HUES6 (cell line): ENCODE measurements at regions not wholly inside any gene's neighbourhood (a gene's known extent, or its start where the extent isn't known, plus 50 kb on each side); places are given as distances from the start of the nearest gene placed in this dataset.

Experiments
- H3K27ac ChIP-seq: 2 replicates; pipeline ENCODE4 v1.7.0; 2013; ENCODE audit warnings: low read depth, mild to moderate bottlenecking, low read length, inconsistent platforms
- H3K27me3 ChIP-seq: 2 replicates; pipeline ENCODE4 v1.6.1; 2013; ENCODE audit warnings: low read length; ENCODE audit not compliant: control insufficient read depth, insufficient read depth
- H3K36me3 ChIP-seq: 2 replicates; pipeline ENCODE4 v1.6.1; 2013; ENCODE audit warnings: low read length; ENCODE audit not compliant: control insufficient read depth, insufficient read depth
- H3K4me1 ChIP-seq: 2 replicates; pipeline ENCODE4 v1.6.1; 2013; ENCODE audit warnings: low read length; ENCODE audit not compliant: control insufficient read depth, insufficient read depth
- H3K4me3 ChIP-seq: 2 replicates; pipeline ENCODE4 v1.5.1; 2013; ENCODE audit warnings: low read depth, low read length
- H3K9ac ChIP-seq: one replicate; pipeline ENCODE4 v1.6.1; 2013; ENCODE audit warnings: mild to moderate bottlenecking, low read length
- H3K9me3 ChIP-seq: 2 replicates; pipeline ENCODE4 v1.6.1; 2013; ENCODE audit warnings: low read depth, low read length; ENCODE audit not compliant: control insufficient read depth, insufficient read depth

DNA sequence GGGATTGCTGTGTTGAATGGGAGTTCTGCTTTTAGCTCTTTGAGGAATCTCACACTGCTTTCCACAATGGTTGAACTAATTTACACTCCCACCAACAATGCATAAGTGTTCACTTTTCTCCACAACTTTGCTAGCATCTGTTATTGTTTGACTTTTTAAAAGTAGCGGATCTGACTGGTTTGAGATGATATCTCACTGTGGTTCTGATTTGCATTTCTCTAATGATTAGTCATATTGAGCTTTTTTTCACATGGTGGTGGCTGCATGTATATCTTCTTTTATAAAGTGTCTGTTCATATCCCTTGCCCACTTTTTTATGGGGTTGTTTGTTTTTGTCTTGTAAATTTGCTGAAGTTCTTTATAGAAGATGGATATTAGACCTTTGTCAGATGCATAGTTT lies 588.3 kb upstream of the ADGRB3 start:
- Histone ChIP-seq H3K27me3 (no peaks in the 10 kb centered on the region), H3K27ac (no peak overlapping the region), H3K9me3 (peaks cover 4% of the 10 kb centered on the region; the same call in 1 of the 2 replicates), H3K4me1 (peaks cover 14% of the 10 kb centered on the region), H3K4me3 (no peak overlapping the region), H3K9ac (no peak overlapping the region), H3K36me3 (no peaks in the 10 kb centered on the region)

DNA sequence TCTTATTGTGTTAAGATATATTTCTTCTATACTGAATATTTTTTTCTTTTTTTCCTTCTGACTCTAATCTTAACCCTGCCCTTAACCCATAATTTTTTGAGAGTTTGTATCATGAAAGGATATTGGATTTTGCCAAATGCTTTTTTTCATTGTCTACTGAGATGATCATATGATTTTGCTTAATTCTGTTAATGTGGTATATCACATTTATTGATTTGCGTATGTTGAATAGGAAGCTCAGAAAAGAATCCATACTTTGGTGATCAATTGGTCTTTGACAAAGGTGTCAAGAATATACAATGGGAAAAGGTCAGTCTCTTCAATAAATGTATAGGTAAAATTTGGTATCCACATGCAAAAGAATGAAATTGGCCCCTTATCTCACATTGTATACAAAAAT lies 588.8 kb upstream of the ADGRB3 start:
- Histone ChIP-seq H3K27me3 (no peaks in the 10 kb centered on the region), H3K9me3 (peaks cover 4% of the 10 kb centered on the region; the same call in 1 of the 2 replicates), H3K36me3 (no peaks in the 10 kb centered on the region)

DNA sequence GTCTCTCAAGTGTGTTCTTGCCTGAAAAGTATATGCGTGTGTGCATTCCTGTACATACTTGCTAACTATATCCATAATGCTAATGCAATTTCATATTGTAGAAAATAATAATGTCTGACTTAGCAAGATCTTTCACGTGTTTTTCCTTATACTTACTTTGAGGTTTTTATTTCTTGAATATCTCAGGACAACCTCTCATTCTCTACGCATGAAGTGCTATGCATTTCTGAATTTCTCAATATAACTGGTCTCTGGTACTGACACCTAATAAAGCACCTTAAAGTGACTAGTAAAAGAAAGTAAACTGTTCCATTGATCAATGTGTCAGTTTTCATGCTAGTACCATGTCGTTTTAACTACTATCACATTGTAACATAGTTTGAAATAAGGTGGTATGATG lies 589.9 kb upstream of the ADGRB3 start:
- Histone ChIP-seq H3K27me3 (no peaks in the 10 kb centered on the region), H3K9me3 (peaks cover 4% of the 10 kb centered on the region; the same call in 1 of the 2 replicates), H3K4me3 (no peak overlapping the region)

More for the DNA sequence above, 588.8 kb upstream of the ADGRB3 start:
- Histone ChIP-seq H3K27ac (no peak overlapping the region), H3K4me3 (no peak overlapping the region), H3K9ac (no peak overlapping the region), H3K4me1 (peaks cover 19% of the 10 kb centered on the region)

DNA sequence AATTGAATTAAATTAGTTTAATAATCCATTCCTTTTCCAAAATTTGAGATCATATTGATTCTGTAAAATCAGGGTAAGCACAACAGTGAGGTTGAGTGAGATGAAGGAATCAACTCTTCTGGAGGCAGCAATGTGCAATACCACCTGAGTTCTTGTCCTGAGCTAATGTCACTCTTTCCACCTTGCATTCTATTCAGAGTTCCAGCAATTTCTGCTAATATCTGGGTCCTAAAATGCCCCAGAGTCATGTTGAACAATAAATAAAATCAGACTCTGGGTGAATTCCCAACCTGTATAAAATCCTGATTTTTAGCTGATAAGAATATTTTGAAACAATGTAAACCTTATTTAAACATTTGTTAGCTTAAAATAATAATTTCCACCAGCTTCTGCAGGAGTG lies 590.8 kb upstream of the ADGRB3 start:
- H3K9me3 ChIP-seq: peaks cover 4% of the 10 kb centered on the region; the same call in 1 of the 2 replicates
- H3K9ac ChIP-seq: no peak overlapping the region
- H3K27me3 ChIP-seq: no peaks in the 10 kb centered on the region
- no peaks in the 10 kb centered on the region for H3K36me3 ChIP-seq
- peaks cover 39% of the 10 kb centered on the region for H3K4me1 ChIP-seq
- no peak overlapping the region for H3K27ac ChIP-seq
- H3K4me3 ChIP-seq: no peak overlapping the region

More for the DNA sequence above, 589.9 kb upstream of the ADGRB3 start:
- H3K9ac ChIP-seq: no peak overlapping the region
- no peaks in the 10 kb centered on the region for H3K36me3 ChIP-seq
- no peak overlapping the region for H3K27ac ChIP-seq
- H3K4me1 ChIP-seq: peaks cover 30% of the 10 kb centered on the region

DNA sequence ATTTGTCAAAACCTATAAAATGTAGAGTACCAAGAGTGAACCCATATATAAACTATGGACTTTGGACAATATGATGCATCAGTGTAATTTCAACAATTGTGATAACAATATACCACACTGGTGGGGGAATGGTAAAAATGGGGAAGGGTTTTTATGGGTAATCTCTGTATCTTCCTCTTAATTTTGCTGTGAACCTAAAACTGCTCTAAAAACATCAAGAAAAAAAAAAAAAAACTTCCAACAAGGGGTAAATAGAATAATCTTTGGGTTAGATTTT lies 592.0 kb upstream of the ADGRB3 start:
- H3K36me3 ChIP-seq: no peaks in the 10 kb centered on the region
- H3K9ac ChIP-seq: no peak overlapping the region
- no peak overlapping the region for H3K27ac ChIP-seq
- no peak overlapping the region for H3K4me3 ChIP-seq
- peaks cover 49% of the 10 kb centered on the region for H3K4me1 ChIP-seq
- peaks cover 3% of the 10 kb centered on the region for H3K9me3 ChIP-seq
- no peaks in the 10 kb centered on the region for H3K27me3 ChIP-seq

DNA sequence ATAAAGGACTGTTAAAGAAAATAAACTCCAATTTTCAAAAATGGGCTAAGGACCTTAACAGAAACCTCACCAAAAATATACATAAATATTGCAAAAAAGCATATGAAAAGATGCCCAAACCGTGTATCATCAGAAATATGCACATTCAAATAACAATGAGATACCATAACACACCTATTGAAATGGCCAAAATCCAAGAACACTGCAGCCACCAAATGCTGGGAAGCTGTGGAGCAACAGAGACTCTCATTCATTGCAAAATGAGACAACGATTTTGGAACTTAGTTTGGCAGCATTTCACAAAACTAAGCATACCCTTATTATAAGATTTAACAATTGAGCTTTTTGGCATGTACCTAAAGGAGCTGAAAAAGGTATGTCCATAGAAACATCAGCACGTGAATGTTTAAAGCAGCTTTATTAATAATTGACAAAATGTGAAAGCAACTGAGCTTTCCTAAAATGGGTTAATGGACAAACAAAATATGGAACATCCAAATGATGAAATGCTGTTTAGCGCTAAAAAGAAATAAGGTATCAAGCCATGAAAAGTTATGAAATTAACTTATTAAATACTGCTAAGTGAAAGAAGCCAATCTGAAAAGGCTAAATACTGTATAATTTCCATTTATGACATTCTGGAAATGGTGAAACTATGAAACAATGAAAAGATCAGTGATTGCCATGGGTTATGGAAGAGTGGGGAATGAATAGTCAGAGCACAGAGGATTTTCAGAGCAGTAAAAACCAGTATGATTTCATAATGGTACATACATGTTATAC lies 592.6 kb upstream of the ADGRB3 start:
- H3K36me3 ChIP-seq: no peaks in the 10 kb centered on the region
- H3K4me3 ChIP-seq: no peak overlapping the region
- peak overlapping the region; percentile 29; the same call in 1 of the 2 replicates for H3K27ac ChIP-seq
- H3K9me3 ChIP-seq: peaks cover 6% of the 10 kb centered on the region
- H3K9ac ChIP-seq: no peak overlapping the region
- H3K27me3 ChIP-seq: no peaks in the 10 kb centered on the region
- H3K4me1 ChIP-seq: peaks cover 49% of the 10 kb centered on the region

DNA sequence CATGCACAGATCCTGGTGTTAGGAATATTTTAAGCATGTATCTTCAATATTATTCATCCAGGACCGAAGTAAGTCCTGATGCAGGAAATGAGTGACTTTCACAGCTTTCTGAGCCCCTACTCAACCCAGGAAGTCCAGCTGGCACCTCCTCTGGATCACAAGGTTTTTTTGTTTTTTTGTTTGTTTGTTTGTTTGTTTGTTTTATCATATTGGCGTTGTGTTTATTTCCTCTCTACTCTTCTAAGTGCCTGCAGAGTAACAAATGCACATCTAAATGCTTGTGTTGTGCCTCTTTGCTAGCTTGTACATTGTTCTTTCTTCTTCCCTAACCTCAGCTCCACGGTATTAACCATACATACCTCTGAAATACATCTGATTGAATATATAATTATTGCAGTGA lies 594.3 kb upstream of the ADGRB3 start:
- H3K9ac ChIP-seq: peak overlapping the region; percentile 89
- peak overlapping the region; percentile 51; the same call in 1 of the 2 replicates for H3K4me3 ChIP-seq
- peak overlapping the region; percentile 99 for H3K27ac ChIP-seq
- no peaks in the 10 kb centered on the region for H3K27me3 ChIP-seq
- H3K4me1 ChIP-seq: peaks cover 49% of the 10 kb centered on the region
- H3K9me3 ChIP-seq: peaks cover 17% of the 10 kb centered on the region
- H3K36me3 ChIP-seq: peaks cover 4% of the 10 kb centered on the region; the same call in 1 of the 2 replicates

DNA sequence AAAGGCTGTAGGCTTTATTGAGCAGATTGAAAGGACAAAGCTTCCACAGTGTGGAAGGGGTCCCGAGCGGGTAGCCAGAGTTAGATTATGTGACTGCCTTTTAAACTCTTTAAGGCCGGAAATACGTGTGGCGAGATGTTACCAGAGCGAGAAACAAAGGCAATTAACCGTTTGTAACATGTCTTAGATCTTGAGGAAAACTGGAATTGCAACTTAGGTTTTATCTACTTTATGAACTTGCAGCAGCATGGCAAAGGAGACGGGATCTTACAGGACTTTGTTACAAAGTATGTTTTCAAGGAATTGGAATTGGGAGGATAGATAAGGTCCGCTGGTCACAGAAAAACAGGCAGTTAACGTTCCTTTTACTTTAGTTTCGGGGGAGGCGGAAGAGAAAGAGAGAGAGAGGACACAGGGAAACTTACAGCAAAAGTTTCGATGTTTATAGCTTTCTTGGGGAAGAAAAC lies 594.7 kb upstream of the ADGRB3 start:
- H3K9ac ChIP-seq: peak overlapping the region; percentile 89

DNA sequence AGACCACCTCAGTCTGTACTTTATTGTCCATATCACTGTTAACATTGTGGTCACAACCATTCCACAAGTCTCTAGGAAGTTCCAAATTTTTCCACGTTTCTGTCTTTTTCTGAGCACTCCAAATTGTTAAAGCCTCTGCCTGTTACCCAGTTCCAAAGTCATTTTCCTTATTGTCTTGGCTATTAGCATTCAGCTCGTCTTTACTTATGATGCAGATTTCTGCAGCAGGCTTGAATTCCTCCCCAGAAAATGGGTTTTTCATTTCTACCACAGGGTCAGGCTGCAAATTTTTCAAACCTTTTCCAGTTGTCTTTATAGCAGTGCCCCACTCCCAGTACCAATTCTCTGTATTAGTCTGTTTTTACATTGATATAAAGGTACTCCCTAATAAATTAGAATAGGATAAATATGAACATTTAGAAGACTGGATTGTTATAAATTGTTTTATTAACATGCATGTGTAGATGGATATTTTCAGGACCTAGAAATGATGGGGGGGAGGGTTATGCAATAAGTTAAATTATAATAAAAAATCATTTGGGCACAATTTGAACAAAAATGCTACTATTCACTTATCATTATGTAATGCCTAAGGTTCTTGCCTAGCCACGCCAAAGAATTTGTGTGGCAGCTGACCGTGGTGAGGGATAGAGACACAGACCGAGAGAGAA lies 595.3 kb upstream of the ADGRB3 start:
- peaks cover 21% of the 10 kb centered on the region for H3K9me3 ChIP-seq
- H3K4me3 ChIP-seq: peak overlapping the region; percentile 51
- peak overlapping the region; percentile 99 for H3K27ac ChIP-seq
- peaks cover 4% of the 10 kb centered on the region; the same call in 1 of the 2 replicates for H3K36me3 ChIP-seq
- H3K4me1 ChIP-seq: peaks cover 49% of the 10 kb centered on the region
- H3K9ac ChIP-seq: peak overlapping the region; percentile 89
- H3K27me3 ChIP-seq: no peaks in the 10 kb centered on the region

More for the DNA sequence above, 594.7 kb upstream of the ADGRB3 start:
- Histone ChIP-seq H3K27me3 (no peaks in the 10 kb centered on the region), H3K4me3 (peak overlapping the region; percentile 51), H3K4me1 (peaks cover 49% of the 10 kb centered on the region), H3K36me3 (peaks cover 4% of the 10 kb centered on the region; the same call in 1 of the 2 replicates), H3K27ac (peak overlapping the region; percentile 99), H3K9me3 (peaks cover 17% of the 10 kb centered on the region)

DNA sequence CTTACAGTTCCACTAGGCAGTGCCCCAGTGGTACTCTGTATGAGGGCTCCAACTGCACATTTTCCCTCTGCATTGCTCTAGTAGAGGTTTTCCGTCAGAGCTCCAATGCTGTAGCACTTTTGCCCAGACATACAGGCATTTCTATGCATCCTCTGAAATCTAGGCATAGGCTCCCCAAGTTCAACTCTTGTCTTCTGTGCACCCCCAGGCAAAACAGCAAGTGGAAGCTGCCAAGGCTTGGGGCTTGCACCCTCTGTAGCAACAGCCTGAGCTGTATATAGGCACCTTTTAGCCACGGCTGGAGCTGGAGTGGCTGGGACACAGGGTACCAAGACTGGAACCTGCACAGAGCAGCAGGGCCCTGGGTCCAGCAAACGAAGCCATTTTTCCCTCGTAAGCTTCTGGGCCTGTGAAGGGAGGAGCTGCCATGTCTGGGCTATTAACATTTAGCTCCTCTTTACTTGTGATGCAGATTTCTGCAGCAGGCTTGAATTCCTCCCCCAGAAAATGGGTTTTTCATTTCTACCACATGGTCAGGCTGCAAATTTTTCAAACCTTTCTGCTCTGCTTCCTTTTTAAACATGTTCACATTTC lies 596.2 kb upstream of the ADGRB3 start:
- Histone ChIP-seq H3K9me3 (peaks cover 24% of the 10 kb centered on the region), H3K4me1 (peaks cover 49% of the 10 kb centered on the region)

DNA sequence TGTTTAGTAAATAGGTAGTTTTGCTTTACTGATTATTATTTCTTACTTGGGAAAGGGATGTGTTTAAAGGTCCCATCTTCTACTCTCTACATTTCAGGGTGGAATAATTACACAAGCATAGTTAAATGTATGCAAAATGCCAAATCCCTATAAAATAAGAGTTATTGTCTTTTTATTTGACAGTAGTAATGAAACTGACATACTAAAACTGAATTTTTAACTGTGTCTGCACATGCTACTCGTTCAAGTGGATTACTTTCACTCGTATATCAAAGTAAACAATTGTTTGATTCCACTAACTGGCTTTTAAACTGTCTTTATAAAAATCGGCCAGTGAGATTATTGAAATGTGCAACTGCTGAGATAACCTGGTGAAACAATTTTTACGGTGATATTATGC lies 602.9 kb upstream of the ADGRB3 start:
- Histone ChIP-seq H3K9me3 (peaks cover 16% of the 10 kb centered on the region), H3K27ac (no peak overlapping the region), H3K4me3 (no peak overlapping the region), H3K36me3 (peaks cover 7% of the 10 kb centered on the region; the same call in 1 of the 2 replicates), H3K9ac (no peak overlapping the region), H3K4me1 (no peaks in the 10 kb centered on the region), H3K27me3 (no peaks in the 10 kb centered on the region)

More for the DNA sequence above, 596.2 kb upstream of the ADGRB3 start:
- Histone ChIP-seq H3K4me3 (peak overlapping the region; percentile 51), H3K9ac (peak overlapping the region; percentile 89), H3K36me3 (peaks cover 7% of the 10 kb centered on the region; the same call in 1 of the 2 replicates), H3K27me3 (no peaks in the 10 kb centered on the region), H3K27ac (peak overlapping the region; percentile 99)
